Mammary epithelial cell (primary cell): ENCODE measurements at regions not wholly inside any gene's neighbourhood (a gene's known extent, or its start where the extent isn't known, plus 50 kb on each side); places are given as distances from the start of the nearest gene placed in this dataset.
"Not testable (repeated sequence)": the region's sequence is repeated elsewhere in the genome, so short reads cannot be mapped to it uniquely, and the experiment has no call there.

Experiments
- EZH2 ChIP-seq: IDR thresholded peaks from 2 replicates; pipeline ENCODE4 v1.6.1; 2012; ENCODE audit warnings: low read length, inconsistent platforms, borderline replicate concordance
- TF ChIP-seq, protein P1 (sequence below), 2 donors: IDR thresholded peaks in 1 of 2; conservative IDR thresholded peaks in 1 of 2; 2 replicates each; pipeline ENCODE4 v1.5.1; 2011 to 2012; ENCODE audit warnings: inconsistent platforms in 2 of 2, low read length in 2 of 2, mild to moderate bottlenecking in 2 of 2, control low read depth in 1 of 2, low read depth in 1 of 2; ENCODE audit not compliant: insufficient read depth in 1 of 2; ENCODE audit errors: extremely low read depth in 1 of 2

- TF ChIP-seq, protein P1, sequence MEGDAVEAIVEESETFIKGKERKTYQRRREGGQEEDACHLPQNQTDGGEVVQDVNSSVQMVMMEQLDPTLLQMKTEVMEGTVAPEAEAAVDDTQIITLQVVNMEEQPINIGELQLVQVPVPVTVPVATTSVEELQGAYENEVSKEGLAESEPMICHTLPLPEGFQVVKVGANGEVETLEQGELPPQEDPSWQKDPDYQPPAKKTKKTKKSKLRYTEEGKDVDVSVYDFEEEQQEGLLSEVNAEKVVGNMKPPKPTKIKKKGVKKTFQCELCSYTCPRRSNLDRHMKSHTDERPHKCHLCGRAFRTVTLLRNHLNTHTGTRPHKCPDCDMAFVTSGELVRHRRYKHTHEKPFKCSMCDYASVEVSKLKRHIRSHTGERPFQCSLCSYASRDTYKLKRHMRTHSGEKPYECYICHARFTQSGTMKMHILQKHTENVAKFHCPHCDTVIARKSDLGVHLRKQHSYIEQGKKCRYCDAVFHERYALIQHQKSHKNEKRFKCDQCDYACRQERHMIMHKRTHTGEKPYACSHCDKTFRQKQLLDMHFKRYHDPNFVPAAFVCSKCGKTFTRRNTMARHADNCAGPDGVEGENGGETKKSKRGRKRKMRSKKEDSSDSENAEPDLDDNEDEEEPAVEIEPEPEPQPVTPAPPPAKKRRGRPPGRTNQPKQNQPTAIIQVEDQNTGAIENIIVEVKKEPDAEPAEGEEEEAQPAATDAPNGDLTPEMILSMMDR (conservative IDR thresholded peaks at IDR 0.05 in 1 of 2, IDR thresholded peaks at IDR 0.05 in 1 of 2; ENCODE audit: extremely low read depth in 1 of 2, insufficient read depth in 1 of 2, low read depth in 1 of 2, low read length in 2 of 2), result not testable (repeated sequence)
- not testable (repeated sequence) for TF ChIP-seq EZH2
These were observed 76.3 kb downstream of the FAM50B start for GRCh38 chr6:3925223-3926149.
